NCI-H774 (cell line): ENCODE measurements at regions not wholly inside any gene's neighbourhood (a gene's known extent, or its start where the extent isn't known, plus 50 kb on each side); places are given as distances from the start of the nearest gene placed in this dataset.
"Not testable (repeated sequence)": the region's sequence is repeated elsewhere in the genome, so short reads cannot be mapped to it uniquely, and the experiment has no call there.

Experiments used
- DNase-seq: peaks from one replicate; lab custom pipeline; 2025; lab: John Stamatoyannopoulos, UW

- no peak for DNase-seq
Observed at GRCh38 chr3:137820366-137820765, 56.3 kb downstream of the SOX14 start.

DNA sequence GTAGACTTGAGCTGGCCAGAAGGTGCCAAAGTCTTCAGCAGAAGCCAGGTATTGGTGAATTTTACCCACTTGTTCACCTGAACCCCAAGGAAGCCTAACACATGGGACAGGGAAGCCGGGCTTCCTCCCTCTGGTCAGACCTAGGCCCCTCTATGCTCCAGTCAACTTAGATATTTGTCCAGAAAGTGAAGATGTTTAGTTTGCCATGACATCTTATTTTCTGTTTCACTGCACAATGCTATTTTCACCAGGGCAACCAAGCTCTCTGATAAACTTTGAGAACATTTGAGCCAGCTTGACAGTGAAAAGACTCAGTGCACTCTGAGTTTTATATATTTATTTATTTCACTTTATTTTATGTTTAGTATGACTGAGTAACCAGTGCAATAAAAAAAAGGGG lies 71.0 kb downstream of the SOX14 start:
- no peak for DNase-seq

DNA sequence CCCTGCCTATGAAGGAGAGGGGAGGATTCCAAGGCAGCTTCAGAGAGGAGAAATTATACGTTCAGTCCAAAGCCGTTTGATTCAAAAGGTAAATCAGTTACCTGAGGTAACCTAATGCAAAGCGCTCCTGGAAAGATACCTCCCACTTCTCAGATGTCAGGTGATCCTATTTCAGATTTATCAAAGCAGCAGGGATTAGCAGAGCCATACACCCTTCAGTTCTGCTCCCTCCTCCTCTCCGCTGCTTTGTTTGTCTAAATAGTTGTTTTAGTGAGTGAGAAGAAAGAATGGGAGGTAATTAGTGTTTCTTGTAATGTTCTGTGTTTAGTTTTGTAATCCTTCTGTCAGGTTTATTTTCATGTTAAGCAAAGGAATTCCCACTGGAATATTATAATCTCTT lies 81.1 kb downstream of the SOX14 start:
- no peak for DNase-seq

DNA sequence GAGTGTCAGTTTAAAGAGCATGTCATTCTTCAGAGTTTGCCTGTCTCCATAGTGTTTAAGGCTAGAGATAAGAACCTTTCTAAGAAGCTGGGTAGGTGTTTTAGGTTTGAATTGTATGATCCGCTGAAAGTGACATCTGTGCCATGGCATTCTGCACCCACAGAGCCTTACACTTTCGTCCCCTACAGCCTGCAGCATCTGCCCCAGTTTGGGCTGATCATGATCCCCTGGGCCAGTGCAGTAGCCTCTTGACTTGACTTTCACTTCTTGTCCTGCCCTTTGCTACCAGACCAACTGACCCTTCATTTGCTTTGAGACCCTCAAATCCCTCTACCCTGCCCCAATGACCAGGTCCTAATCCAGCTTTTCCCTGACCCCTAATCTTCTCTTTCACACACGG lies 81.6 kb downstream of the SOX14 start:
- no peak for DNase-seq

GRCh38 chr3:137852391-137852830 lies 88.3 kb downstream of the SOX14 start:
- no peak for DNase-seq

- DNase-seq = no peak
Observed at GRCh38 chr3:137854533-137855261, 90.6 kb downstream of the SOX14 start.

- no peak for DNase-seq
Observed at GRCh38 chr3:137866001-137866400, 101.9 kb downstream of the SOX14 start.

DNA sequence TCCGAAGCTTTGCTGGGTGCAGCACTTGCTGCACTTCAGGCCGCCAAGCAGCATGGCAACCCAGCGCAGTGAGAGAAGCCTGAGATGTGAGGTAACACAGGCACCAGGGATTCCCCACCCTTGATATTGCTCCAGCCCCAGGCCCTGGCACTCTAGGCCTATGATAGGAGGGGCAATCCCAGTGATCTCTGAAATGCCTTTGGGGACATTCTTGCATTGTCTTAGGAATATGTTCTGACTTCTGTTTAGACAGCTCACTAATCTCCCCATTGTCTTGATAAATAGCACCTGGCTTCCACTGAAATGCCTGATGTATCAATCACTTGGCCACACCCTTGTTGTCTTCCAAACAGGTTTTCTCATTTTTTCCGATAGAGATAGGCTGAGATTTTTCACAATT lies 102.8 kb downstream of the SOX14 start:
- no peak for DNase-seq

- DNase-seq = no peak
Observed at GRCh38 chr3:137867611-137868010, 103.5 kb downstream of the SOX14 start.

DNA sequence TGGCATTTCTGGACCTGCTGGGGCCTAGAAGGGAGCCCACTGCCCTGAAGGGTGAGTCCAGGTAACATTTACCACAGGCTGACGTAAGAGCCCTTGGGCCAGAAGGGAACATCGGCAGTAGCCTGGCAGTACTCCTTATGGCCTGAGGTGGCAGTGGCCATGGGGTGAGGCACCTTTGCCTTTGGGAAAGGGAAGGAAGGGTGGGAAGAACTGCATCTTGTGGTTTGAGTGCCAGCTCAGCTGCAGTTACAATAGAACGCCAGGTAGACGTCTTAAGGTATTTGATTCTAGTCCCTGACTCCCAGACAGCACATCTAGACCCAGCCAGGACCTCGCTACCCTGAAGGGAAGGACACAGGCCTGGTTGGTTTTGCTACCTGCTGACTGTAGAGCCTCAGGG lies 104.9 kb downstream of the SOX14 start:
- DNase-seq = no peak

DNA sequence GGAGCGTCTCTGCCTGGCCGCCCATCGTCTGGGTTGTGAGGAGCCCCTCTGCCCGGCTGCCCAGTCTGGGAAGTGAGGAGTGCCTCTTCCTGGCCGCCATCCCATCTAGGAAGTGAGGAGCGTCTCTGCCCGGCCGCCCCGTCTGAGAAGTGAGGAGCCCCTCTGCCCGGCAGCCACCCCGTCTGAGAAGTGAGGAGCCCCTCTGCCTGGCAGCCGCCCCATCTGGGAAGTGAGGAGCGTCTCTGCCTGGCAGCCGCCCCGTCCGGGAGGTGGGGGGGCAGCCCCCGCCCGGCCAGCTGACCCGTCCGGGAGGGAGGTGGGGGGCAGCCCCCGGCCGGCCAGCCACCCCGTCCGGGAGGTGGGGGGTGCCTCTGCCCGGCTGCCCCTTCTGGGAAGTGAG lies 108.5 kb downstream of the SOX14 start:
- DNase-seq = not testable (repeated sequence)

GRCh38 chr3:137896842-137897241 lies 113.1 kb upstream of the CLDN18 start:
- DNase-seq = not testable (repeated sequence)

- no peak for DNase-seq
Observed at GRCh38 chr3:137906985-137907649, 102.8 kb upstream of the CLDN18 start.

DNA sequence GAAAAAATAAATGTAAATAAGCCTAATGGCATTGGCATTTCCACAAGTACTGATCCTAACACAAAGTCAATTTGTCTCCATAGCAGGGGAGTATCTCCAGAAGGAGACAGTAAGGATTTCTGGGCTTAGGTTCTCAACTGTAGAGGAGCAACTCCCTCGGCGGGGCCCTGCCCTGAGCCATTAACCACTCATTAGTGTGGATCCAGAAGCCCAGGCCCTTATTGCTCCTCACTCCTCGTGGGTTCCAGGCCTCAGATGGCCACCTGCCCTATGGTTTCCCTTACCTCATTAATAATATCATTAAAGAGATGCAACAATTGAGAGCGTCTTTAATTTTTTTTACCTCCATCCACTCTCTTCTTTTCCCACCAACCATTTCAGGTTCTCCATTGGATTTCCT lies 85.3 kb upstream of the CLDN18 start:
- DNase-seq = no peak

- DNase-seq = no peak
Observed at GRCh38 chr3:137925080-137925479, 84.9 kb upstream of the CLDN18 start.

DNA sequence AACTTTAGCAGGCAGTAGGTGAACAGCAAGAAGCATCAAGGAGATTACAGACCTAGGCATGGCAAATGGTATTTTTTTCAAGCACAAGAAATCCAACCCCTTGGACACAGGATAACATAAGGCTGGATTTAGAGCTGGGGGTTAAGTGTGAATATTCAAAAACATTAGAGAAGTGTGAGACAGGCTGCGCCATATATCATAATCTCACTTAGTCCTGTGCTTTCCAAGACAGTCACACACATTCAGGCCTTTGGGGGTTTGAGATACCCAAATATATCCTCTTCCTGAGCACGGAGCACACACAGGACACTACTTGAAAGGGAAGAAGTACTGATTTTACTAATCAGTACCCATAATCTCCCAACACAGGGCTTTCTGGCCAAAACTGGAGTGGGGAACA lies 83.0 kb upstream of the CLDN18 start:
- no peak for DNase-seq

DNA sequence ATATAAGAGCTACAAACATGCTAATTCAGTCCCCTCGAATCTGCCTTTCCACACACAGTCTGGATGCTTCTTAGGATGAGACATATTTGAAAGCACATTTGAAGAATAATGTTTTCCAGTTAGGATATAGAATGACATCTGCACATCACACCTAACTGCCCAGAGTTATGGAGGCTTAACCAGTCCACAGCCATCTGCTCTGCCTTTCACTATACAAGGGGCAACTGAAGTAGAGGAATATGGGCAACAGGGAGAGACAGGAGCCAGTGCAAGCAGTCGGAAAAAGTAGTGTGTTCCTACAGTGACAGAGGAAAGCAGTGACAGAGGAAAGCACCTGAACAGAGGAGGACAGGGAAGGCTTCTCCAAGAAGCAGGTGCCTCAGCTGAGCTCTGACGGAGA lies 79.0 kb upstream of the CLDN18 start:
- no peak for DNase-seq

DNA sequence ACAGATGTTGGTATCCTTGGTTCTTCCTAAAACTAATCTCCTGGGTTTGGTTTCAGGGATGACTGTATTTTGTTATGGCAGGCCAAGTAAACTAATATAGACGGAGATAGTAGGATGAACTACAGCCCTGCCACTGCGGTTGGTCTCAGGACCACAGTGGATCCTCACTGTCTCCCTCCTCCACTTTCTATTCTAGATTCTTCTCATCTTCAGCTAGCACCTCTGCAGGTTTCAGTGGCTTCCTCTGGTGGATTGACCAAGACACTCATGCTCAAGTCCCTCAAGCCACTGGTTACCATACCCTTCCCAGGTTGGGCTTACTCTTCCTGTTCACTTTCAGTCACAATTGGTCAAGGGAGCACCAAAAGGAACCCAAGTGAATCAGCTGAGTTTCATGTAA lies 71.1 kb upstream of the CLDN18 start:
- no peak for DNase-seq

- no peak for DNase-seq
Observed at GRCh38 chr3:137944593-137944992, 65.4 kb upstream of the CLDN18 start.

- DNase-seq = peak; percentile 54
Observed at GRCh38 chr3:137946356-137946973, 63.5 kb upstream of the CLDN18 start.

DNA sequence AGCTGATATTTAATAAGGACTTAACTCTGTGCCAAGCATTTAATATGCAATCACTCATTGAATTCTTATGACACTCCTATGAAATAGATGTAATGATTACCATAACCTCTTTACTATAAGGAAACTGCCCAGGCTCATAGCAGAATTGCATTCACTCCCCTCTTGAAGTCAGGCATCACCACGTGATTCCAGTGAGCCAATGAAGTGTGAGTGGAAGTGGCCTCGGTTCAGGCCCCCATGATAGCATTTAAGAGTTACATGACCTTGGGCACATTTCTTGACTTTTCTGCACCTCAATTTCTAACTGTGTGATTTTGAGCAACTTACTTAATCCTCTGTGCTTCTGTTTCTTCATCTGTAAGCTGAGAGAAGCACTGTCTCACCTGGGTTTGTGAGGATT lies 62.8 kb upstream of the CLDN18 start:
- DNase-seq = no peak

GRCh38 chr3:137948400-137949072 lies 61.4 kb upstream of the CLDN18 start:
- DNase-seq = no peak

GRCh38 chr3:137958636-137959035 lies 51.3 kb upstream of the CLDN18 start:
- no peak for DNase-seq
